Islet of Langerhans (tissue), 1 donor: ENCODE measurements at regions not wholly inside any gene's neighbourhood (a gene's known extent, or its start where the extent isn't known, plus 50 kb on each side); places are given as distances from the start of the nearest gene placed in this dataset.
"Not testable (repeated sequence)": the region's sequence is repeated elsewhere in the genome, so short reads cannot be mapped to it uniquely, and the experiment has no call there.

Experiments used
- FAIRE-seq: peaks from one replicate; lab custom pipeline; 2011; peaks lifted over from hg19 to GRCh38; lab: Jason Lieb, UNC

DNA sequence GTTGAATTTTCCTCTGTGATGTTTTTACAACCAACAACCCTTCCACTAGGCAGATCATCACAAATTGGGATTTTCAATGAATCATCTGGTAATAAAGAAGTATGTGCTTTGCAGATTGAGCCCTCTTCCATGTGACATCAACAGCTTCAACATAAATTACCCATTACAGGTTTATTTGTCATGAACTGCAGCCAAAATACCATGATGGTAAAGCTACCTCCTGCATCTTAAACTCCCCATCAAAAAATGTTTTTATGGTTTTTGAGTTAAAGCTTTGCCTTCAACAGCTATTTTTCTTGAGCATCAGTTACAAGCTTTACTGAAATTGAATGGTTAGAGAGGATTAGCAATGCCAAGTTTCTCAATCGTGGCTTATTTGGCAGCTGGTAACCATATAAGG, 211.4 kb upstream of the TUSC1 start:
- FAIRE-seq: no peak

DNA sequence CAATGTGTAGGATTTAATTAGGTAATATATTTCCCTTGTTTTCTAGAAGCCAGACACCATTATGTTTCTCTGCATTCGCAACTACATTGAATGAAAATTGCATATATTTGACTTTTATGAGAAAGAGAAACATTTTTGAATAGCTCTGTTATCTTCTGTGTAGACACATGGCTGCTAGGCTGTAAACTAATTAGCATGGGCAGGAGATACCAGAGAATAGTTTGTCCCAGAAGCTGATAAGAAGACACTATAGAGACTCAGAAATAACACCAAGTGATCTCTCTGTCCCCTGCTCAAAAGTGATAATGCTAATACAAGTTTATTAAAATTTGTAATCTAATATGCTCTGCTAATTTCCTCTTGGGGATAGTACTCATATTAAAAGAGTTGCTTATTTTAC, 198.0 kb upstream of the TUSC1 start:
- no peak for FAIRE-seq

DNA sequence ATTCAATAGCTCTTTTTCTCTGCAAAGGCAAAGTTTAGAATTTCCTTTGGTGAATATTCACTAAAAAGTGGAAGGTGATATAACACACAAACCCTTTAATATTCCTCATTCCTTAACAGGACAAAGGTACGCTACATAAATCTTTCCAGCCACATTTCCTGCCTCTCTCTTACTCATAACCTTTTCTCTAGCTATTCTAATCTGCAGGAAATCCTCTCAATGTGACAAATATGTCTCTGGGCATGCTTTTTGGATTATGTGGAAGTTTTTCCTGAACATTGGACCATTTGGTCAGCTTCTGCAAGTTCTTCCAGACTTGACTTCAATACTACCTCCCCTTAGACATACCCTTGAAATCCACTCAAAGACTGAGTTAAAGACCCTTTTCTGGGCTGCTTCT, 186.3 kb upstream of the TUSC1 start:
- FAIRE-seq: no peak

DNA sequence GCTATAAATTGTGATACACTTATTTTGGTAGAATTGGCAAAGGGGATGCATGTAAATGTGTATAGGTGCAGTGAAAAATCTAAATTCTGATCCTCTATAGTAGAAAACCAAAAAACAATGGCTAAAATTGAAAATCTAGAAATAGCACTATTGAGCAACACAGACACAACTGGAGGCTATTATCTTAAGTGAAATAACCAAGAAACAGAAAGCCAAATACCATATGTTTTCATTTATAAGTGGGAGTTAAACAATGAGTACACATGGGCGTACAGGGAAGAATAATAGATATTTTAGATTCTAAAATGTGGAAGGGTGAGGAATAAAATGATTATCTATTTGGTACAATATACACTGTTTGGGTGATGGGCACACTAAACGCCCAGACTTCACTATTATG, 183.2 kb upstream of the TUSC1 start:
- FAIRE-seq: no peak

DNA sequence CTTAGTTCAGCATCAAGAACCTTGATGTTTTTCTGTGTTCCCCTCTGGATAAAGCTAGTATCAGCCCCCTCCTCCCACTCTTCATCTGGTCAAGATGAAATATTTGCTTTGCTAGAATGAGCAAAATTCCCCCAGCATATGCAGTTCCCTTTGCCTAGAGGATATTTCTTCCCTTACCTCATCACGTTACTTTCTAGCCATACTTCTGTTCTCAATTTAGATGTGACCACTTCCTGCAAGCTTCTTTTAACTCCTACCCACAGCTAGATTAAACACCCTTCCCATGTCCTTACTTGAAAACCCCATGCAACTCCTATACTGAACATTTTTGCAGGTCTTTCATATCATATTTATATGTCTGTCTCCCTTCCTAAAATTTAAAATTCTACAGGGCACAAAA, 178.9 kb upstream of the TUSC1 start:
- FAIRE-seq: no peak

DNA sequence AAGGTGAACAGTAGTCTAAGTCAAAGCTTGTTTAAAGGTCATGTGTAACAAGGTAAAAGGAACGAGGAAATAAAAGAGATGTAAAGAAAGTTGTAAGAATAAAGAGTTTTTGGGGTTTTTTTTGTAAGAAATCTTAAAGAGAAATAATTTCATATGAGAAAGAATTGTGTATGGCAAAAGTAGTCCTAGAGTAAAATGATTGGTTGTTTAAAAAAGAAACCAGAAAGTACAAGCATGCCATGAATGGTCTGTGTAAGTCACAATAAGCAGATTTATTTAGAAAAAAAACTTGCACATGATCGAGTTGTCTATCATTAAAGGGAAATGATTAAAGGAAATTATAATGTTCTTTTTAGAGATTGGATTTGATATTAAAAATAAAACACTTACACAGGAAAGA, 172.6 kb upstream of the TUSC1 start:
- no peak for FAIRE-seq

DNA sequence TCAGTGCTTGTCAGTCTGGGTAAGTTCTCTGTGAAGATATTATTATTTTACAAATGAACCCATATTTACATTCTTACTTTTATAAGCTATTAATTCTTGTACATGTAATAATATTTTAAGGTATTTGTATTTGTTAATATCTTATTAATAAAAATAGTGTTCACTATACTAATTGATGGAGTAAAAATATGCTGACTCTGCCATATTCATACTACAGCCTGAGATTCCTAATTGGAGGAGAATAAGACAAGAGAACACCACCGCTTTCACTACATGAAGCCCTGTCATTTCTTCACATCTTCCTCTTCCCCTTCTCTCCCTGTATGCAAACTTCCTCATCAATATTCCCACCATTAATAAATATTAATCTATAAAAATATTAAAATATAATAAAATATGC, 167.6 kb upstream of the TUSC1 start:
- FAIRE-seq: no peak

DNA sequence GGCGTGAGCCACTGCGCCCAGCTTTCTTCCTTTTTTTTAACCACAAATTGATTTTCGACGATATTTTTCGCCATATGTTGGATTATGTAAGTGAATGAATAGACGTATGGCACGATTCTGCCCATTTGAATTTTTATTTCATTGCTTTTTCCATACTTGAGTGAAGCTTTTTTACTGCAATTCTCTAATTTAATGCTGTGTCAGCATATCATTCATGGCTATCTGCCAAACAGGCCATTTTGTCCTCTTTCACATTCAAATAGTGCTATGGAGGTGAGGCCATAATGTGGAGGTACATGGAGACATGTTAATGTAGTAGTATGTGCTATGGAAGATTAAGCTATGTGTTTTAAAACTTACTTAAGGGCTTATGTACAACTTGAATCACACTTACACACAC, 152.1 kb upstream of the TUSC1 start:
- no peak for FAIRE-seq

DNA sequence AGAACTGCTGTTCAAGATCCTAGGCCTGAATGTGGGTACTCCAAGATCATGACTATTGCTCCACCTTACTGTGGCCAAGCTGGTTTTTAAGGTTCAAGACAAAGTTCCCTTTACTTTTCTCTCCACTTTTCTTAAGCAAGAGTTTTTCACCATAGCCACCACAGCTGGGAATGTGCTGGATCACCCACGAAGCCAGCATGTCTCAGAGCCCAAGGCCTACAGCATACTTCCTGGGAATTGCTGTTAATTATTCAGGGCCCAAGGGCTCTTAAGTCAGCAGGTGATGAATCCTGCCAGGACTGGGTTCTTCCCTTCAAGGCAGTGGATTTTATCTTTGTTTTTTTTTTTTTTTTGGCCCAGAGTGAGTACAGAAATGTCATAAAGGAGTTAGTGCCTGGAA, 149.4 kb upstream of the TUSC1 start:
- no peak for FAIRE-seq

DNA sequence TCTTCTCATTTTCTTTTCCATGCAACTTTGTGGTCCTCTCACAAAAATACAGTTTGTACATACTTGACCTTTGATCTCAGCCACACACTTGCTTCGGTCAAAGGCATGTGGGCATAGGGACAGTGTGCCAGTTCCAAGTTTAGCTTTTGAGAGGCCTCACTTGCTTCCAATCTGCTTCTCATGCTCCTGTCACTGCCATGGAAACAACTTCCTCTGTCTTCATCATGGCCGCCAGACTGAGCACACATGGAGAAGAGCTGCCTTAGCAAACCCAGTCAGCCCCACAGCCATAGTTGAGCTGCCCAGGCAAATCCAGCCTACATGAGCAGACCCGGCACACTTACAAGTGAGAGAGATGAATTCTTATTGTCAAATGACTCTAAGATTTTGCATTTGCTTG, 138.2 kb upstream of the TUSC1 start:
- no peak for FAIRE-seq

DNA sequence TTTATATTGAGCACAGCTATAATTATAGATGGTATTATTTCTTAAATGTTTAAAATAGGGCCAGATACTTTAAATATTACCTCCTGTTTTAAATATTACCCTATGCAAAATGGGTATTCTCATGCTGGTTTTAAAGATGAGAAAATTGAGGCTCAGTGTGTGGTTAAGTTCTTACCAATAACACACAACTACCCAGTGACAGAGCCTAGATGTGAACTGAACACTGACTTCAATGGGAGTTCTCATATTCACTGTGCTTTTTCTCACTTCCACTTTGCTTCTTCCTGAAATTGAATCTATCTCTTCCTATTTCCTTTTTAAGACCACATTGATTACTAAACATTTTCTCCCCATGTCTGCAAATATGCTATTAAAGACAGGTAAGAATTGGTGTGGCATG, 135.8 kb upstream of the TUSC1 start:
- FAIRE-seq: no peak

DNA sequence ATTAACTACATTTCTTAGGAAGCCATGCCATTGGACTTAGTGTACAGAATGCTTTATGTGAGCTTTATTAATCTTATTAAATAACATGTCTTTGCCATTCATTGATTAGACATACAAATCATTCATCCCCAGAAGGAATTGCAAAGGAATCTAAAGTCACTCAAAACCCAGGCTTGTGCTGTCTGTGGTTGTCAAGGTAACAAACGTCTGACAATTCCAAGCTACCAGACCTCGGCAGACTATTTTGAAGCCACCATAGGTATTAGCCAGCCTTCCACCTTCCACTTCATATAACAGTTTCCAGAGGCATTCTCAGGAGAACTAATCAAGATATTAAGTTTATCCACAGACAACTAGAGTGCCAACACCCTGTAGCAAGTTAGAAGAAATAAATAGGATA, 135.2 kb upstream of the TUSC1 start:
- FAIRE-seq: no peak

DNA sequence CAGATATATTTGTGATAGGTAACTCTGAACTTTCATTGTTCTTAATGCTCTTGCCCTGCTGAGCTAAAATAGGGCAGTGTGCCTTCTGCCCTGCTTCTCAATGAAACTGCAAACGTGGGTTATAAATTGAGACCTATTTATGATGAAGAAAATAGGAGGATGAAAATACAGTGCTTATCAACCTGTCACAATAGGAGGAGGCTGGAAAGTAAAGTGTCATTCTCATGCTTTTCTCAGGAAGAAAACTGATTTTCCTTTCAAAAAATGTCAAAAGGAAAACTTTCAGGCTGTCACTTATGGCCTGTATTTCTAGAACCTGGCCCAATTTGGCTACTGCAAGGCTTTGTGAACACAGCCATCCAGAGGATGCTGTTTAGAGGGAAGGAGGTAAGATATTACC, 130.3 kb upstream of the TUSC1 start:
- FAIRE-seq: no peak

DNA sequence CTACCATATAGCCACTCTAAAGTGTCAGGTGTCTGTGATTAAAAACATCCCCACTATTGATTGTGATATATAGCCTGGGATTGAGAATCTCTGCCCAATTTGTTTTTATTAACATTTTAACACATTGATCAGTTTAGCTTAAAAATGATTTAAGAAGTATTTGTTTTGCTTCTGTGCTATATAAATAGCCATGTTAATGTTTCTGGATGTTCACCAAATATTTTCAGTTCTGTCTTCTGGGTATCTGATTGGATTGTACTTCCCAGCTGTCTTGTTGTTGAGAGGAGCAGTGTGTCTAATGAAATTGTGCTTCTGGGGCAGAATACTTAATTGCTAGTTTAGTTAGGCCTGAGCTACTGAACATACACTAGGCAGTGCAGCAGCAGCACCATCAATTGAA, 126.6 kb upstream of the TUSC1 start:
- no peak for FAIRE-seq

DNA sequence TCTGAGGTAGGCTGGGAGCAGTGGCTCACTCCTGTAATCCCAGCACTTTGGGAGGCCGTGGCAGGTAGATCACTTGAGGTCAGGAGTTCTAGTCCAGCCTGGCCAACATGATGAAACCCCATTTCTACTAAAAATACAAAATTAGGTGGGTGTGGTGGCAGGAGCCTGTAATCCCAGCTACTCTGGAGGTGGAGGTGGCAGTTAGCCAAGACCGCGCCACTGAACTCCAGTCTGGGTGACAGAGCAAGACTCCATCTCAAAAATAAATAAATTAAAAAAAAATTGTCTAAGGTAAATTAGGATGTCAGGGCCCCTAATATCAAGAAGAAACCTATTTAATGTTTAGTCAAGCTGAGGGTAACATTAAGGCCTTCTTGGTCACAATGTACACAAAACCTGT, 123.7 kb upstream of the TUSC1 start:
- FAIRE-seq: not testable (repeated sequence)

DNA sequence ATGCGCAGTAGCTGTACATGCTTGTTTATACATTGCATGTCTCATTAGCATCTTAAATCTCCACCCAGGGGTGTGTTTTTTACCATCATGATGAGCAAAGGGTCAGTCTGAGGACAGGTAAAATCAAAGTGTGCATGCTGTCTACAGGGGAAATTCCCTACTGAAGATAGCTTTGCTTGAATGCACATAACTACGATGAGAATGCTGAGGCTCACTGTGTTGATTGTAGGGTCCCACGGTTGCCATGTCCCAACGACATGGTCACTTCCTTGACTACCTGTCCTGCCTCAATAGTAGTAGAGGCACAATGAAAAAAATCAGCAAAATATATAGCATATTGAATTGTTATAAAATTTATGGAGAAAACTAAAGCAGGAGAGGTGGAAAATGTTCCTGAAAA, 95.6 kb upstream of the TUSC1 start:
- FAIRE-seq: no peak

DNA sequence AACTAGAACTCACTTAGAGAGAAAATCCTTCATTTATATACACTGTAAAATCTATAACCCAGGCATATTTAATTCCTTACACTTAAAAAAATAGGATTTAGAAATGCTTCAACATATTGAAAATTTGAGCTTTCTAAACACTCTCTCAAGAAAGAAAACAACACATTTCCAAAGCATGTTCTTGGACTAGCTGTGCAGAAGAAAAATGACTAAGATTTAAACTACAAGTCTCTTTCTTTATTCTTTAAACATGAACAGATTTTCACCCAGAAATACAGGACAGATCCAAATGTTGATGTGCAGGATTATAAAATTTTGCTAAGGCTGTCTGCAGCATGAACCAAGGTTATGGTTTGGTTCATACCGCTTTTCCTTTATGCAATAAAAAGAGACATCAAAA, 77.7 kb upstream of the TUSC1 start:
- no peak for FAIRE-seq

DNA sequence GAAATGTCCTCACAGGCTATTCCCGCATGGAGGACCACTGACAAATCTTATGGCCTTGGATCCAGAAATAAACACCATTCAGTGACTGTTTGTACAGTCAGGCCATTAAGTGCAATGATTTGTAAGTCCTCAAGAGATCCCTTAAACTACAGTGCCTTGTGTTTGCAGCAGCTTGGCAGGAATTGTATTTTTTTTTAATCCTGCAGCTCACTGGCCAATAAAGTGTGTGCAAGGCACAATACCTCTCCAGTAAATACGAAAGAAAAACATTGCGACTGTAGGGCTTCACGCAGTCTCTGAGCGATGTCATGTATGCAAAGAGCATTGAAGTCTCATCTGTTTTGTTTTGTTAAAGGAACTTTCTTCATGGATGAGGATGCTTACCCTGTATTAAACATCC, 74.2 kb upstream of the TUSC1 start:
- FAIRE-seq: no peak

DNA sequence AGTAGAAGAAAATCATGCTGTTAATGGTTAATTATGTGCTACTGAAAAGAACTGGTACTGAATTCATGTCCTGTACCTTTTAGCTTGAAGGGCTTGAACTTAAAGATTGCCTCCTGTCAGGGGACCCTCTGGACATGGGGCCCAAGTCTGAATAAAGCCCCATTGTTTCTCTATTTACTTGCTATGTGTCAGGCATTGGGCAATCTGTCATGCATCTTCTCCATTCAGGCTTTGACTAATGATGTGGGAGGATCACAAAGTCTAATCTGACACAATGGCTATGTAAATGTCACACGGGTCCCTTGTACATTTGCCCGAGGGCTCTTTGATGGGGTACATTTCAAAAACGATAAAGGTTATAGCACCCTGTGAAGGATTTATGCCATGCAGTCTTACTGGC, 64.0 kb upstream of the TUSC1 start:
- FAIRE-seq: no peak

DNA sequence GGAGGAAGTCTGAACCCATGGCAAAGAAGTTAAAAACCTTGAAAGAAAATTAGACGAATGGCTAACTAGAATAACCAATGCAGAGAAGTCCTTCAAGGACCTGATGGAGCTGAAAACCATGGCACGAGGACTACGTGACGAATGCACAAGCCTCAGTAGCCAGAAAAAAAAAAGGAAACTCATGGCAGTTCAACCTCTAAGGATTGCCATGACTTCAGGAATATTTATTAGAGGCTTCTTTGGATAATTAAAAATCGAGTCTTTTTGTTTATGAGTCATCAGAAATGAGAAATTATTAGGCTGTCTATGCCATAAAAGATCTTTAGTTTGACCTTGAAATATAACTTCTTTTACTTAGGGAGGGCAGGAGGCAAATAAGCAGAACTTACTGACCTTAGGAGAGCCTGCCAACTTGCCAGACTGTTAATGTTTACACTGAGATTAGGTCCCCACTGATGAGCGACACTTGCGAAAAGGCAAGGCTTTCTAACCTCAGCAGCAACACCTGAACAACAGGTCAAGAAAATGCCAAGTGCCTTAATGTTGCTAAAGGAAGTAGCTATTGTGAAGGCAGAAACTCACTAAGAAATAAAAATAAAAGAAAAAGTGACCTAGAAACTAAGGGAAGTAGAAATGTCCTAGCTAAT, 55.2 kb upstream of the TUSC1 start:
- no peak for FAIRE-seq

DNA sequence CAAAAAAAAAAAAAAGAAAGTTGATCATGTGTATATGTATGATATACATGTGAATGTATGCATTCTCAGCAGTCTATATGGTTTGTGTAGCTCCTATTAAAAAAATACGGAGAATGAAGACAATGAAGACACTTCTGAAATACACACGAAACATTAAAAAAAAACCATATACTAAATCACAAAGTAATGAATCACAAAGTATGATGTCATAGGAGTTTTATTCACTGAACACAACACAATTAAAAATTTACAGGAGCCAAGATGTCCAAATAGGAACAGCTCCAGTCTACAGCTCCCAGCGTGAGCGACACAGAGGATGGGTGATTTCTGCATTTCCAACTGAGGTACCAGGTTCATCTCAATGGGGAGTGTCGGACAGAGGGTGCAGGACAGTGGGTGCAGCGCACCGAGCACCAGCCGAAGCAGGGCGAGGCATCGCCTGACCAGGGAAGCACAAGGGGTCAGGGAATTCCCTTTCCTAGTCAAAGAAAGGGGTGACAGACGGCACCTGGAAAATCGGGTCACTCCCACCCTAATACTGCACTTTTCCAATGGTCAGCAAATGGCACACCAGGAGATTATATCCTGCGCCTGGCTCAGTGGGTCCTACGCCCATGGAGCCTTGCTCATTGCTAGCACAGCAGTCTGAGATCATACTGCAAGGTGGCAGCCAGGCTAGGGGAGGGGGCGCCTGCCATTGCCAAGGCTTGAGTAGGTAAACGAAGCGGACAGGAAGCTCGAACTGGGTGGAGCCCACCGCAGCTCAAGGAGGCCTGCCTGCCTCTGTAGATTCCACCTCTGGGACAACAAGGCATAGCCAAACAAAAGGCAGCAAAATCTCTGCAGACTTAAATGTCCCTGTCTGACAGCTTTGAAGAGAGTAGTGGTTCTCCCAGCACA, 53.9 kb upstream of the TUSC1 start:
- FAIRE-seq: not testable (repeated sequence)
